ENCODE measurements at regions not wholly inside any gene's neighbourhood (a gene's known extent, or its start where the extent isn't known, plus 50 kb on each side); places are given as distances from the start of the nearest gene placed in this dataset.

DNA sequence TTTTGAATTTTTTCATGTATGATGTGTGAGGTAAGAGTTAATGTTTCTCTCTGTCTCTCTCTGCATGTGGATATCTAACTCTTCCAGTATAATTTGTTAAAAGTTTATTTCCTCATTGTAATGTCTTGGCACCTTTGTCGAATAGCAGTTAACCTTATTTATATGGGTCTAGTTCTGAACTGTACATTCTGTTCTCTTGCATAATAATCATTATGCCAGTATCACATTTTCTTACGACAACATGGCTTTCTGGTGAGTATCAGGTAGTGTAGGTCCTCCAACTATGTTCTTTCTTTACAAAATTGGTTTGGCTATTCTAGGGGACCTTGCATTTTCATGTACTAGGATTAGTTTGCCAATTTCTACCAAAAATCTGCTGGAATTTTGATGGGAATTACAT lies 337.0 kb upstream of the FZD8 start:
- TF ChIP-seq, protein P1, sequence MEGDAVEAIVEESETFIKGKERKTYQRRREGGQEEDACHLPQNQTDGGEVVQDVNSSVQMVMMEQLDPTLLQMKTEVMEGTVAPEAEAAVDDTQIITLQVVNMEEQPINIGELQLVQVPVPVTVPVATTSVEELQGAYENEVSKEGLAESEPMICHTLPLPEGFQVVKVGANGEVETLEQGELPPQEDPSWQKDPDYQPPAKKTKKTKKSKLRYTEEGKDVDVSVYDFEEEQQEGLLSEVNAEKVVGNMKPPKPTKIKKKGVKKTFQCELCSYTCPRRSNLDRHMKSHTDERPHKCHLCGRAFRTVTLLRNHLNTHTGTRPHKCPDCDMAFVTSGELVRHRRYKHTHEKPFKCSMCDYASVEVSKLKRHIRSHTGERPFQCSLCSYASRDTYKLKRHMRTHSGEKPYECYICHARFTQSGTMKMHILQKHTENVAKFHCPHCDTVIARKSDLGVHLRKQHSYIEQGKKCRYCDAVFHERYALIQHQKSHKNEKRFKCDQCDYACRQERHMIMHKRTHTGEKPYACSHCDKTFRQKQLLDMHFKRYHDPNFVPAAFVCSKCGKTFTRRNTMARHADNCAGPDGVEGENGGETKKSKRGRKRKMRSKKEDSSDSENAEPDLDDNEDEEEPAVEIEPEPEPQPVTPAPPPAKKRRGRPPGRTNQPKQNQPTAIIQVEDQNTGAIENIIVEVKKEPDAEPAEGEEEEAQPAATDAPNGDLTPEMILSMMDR (IDR thresholded peaks at IDR 0.05) = no peak
- TF ChIP-seq POLR2A (IDR thresholded peaks at IDR 0.05) = no peak

Data from Peyer's patch (tissue), 4 donors.